Brain microvascular endothelial cell (primary cell): ENCODE measurements at regions not wholly inside any gene's neighbourhood (a gene's known extent, or its start where the extent isn't known, plus 50 kb on each side); places are given as distances from the start of the nearest gene placed in this dataset.

ENCODE experiments used
- DNase-seq: peaks from one replicate; pipeline ENCODE4 v3.0.0-alpha.2; 2020
- H3K27ac ChIP-seq: fragments of 250-450 bp; sonication (Bioruptor Pico); 2 replicates; pipeline ENCODE4 v1.5.1; 2020; ENCODE audit warnings: mild to moderate bottlenecking, moderate library complexity
- H3K27me3 ChIP-seq: fragments of 250-450 bp; sonication (Bioruptor Pico); replicated peaks from 2 replicates; pipeline ENCODE4 v1.5.1; 2020; ENCODE audit warnings: mild to moderate bottlenecking
- H3K36me3 ChIP-seq: fragments of 250-450 bp; sonication (Bioruptor Pico); replicated peaks from 2 replicates; pipeline ENCODE4 v1.5.1; 2020; ENCODE audit warnings: mild to moderate bottlenecking
- H3K4me3 ChIP-seq: 2 replicates; pipeline ENCODE4 v1.5.1; 2011; ENCODE audit warnings: low read depth, mild to moderate bottlenecking, control low read depth, low read length, moderate library complexity
- CTCF ChIP-seq: IDR thresholded peaks from 2 replicates; pipeline ENCODE4 v1.5.1; 2011; ENCODE audit warnings: low read depth, mild to moderate bottlenecking, moderate library complexity, low read length, control low read depth, inconsistent platforms; ENCODE audit errors: missing control alignments
- in situ Hi-C: cut with HindIII; loops from 2 replicates; pipeline ENCODE4 v1.10.0; 2017; ENCODE audit warnings: low sequenced_read_pairs, low pct_ligation_motif_present

GRCh38 chr20:7358670-7359069 is 581.6 kb downstream of the HAO1 start:
- no peaks in the 10 kb centered on the region for H3K36me3 ChIP-seq
- H3K27ac ChIP-seq, result no peak overlapping the region
- in situ Hi-C loops, result no loop called here
- peak; percentile 33 for TF ChIP-seq CTCF
- no peaks in the 10 kb centered on the region for H3K27me3 ChIP-seq
- no peak overlapping the region for H3K4me3 ChIP-seq
- no peak for DNase-seq

- Histone ChIP-seq H3K4me3 (no peak overlapping the region), H3K27ac (no peak overlapping the region), H3K36me3 (no peaks in the 10 kb centered on the region), H3K27me3 (no peaks in the 10 kb centered on the region)
- no peak for DNase-seq
- in situ Hi-C loops, result no loop called here
- no peak for TF ChIP-seq CTCF
These were observed 580.5 kb downstream of the HAO1 start for GRCh38 chr20:7359739-7360138.

- no peak for DNase-seq
- no peaks in the 10 kb centered on the region for H3K27me3 ChIP-seq
- in situ Hi-C loops, result no loop called here
- H3K36me3 ChIP-seq, result no peaks in the 10 kb centered on the region
- no peak for TF ChIP-seq CTCF
- no peak overlapping the region for H3K4me3 ChIP-seq
- no peak overlapping the region for H3K27ac ChIP-seq
These were observed 578.9 kb downstream of the HAO1 start for GRCh38 chr20:7361321-7361720.

GRCh38 chr20:7361931-7362330 is 578.3 kb downstream of the HAO1 start:
- TF ChIP-seq CTCF, result no peak
- Histone ChIP-seq H3K36me3 (no peaks in the 10 kb centered on the region), H3K27ac (no peak overlapping the region), H3K4me3 (no peak overlapping the region), H3K27me3 (no peaks in the 10 kb centered on the region)
- in situ Hi-C loops, result no loop called here
- no peak for DNase-seq

GRCh38 chr20:7362601-7363000 is 577.7 kb downstream of the HAO1 start:
- no peaks in the 10 kb centered on the region for H3K27me3 ChIP-seq
- no peaks in the 10 kb centered on the region for H3K36me3 ChIP-seq
- no peak overlapping the region for H3K4me3 ChIP-seq
- no peak overlapping the region for H3K27ac ChIP-seq
- no peak for DNase-seq
- no peak for TF ChIP-seq CTCF
- in situ Hi-C loops, result no loop called here

- no peak overlapping the region for H3K27ac ChIP-seq
- H3K27me3 ChIP-seq, result no peaks in the 10 kb centered on the region
- no peak for DNase-seq
- in situ Hi-C loops, result no loop called here
- no peak for TF ChIP-seq CTCF
- H3K4me3 ChIP-seq, result no peak overlapping the region
- no peaks in the 10 kb centered on the region for H3K36me3 ChIP-seq
These were observed 574.1 kb downstream of the HAO1 start for GRCh38 chr20:7366189-7366588.
